ENCODE measurements at regions not wholly inside any gene's neighbourhood (a gene's known extent, or its start where the extent isn't known, plus 50 kb on each side); places are given as distances from the start of the nearest gene placed in this dataset.

DNA sequence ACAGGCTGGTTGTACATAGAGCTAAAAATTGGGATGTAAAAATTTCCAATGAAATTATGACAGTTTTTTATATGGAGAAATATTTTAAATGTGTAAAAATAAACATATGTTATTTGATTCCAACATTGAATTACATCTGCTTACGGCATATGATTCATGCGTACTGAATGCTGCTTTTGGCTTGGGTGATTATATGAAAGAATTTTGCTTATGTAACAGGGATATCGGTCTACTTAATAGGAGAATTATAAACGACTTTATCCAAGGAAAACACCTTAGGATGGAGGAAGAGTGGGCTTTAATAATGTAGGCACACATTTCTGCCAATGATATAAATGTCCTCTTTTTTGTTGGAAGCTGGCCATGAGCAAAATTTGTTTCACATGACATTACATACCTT, 197.3 kb upstream of the GOT2 start:
- TF ChIP-seq GATA2 (IDR thresholded peaks at IDR 0.05; ENCODE audit: low read depth, low read length): no peak
- no peak for TF ChIP-seq GATA3 (IDR thresholded peaks at IDR 0.05; ENCODE audit: low read depth, low read length)

Measured in SH-SY5Y (cell line).